ENCODE measurements at regions not wholly inside any gene's neighbourhood (a gene's known extent, or its start where the extent isn't known, plus 50 kb on each side); places are given as distances from the start of the nearest gene placed in this dataset.

DNA sequence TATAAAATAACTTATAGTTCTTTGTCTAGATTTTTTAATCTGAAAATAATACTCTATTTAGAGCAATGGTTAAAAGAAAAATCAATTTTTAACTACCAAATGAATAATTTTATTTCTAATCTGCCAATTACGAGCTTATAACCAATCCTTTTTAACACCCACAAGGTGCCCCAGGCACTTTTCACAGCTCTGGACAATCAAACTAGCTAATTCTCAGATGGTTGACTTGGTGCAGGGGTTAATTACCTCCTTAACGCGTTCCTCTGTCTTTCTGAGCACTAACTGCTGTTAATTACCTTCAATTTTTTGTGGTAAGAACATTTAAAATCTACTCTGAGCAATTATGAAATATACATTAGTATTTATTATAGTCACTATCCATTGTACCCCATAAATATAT, 109.6 kb upstream of the PJA2 start:
- TF ChIP-seq POLR2A (IDR thresholded peaks at IDR 0.05; ENCODE audit: low read length), result no peak
- TF ChIP-seq GATA1 (IDR thresholded peaks at IDR 0.05; ENCODE audit: low read depth, low read length), result no peak

Measured in erythroblast (primary cell).